Fibroblast of pulmonary artery (primary cell): ENCODE measurements at regions not wholly inside any gene's neighbourhood (a gene's known extent, or its start where the extent isn't known, plus 50 kb on each side); places are given as distances from the start of the nearest gene placed in this dataset.

Experiments
- DNase-seq: peaks from one replicate; pipeline ENCODE4 v3.0.0-alpha.2; 2010; ENCODE audit warnings: low read depth
- H3K4me3 ChIP-seq: replicated peaks from 2 replicates; pipeline ENCODE4 v1.5.1; 2011; ENCODE audit warnings: low read depth, mild to moderate bottlenecking, control low read depth, low read length, moderate library complexity
- TF ChIP-seq, protein P1 (sequence below): IDR thresholded peaks from 2 replicates; pipeline ENCODE4 v1.5.1; 2011; ENCODE audit warnings: mild to moderate bottlenecking, control low read depth, low read length, inconsistent platforms; ENCODE audit errors: missing control alignments

- TF ChIP-seq, protein P1, sequence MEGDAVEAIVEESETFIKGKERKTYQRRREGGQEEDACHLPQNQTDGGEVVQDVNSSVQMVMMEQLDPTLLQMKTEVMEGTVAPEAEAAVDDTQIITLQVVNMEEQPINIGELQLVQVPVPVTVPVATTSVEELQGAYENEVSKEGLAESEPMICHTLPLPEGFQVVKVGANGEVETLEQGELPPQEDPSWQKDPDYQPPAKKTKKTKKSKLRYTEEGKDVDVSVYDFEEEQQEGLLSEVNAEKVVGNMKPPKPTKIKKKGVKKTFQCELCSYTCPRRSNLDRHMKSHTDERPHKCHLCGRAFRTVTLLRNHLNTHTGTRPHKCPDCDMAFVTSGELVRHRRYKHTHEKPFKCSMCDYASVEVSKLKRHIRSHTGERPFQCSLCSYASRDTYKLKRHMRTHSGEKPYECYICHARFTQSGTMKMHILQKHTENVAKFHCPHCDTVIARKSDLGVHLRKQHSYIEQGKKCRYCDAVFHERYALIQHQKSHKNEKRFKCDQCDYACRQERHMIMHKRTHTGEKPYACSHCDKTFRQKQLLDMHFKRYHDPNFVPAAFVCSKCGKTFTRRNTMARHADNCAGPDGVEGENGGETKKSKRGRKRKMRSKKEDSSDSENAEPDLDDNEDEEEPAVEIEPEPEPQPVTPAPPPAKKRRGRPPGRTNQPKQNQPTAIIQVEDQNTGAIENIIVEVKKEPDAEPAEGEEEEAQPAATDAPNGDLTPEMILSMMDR, result no peak
- no peak for DNase-seq
- H3K4me3 ChIP-seq, result no peak overlapping the region
These were observed 387.3 kb downstream of the MEIS1 start for GRCh38 chr2:66822186-66822585.

DNA sequence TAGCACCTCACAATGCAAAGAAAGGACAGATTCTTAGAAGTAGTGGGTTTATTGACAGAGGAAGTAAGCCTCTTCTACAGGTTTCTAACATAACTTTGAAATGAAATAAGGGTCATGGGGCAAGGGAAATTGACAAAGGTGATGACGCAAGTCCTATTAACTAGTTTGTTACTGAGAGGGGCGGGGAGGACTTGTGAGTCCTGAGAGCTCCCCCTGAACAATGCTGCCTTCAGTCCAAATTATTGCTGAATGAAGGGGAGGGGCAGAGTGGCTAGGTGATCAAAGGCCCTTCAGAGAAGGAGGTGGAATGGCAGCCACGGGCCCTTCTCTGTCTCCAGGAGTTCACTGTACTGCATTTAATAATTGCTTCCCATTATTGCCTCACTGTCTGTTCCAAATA lies 390.0 kb downstream of the MEIS1 start:
- TF ChIP-seq, protein P1, result no peak
- no peak overlapping the region for H3K4me3 ChIP-seq
- no peak for DNase-seq

- TF ChIP-seq, protein P1, result no peak
- no peak overlapping the region for H3K4me3 ChIP-seq
- no peak for DNase-seq
These were observed 392.9 kb downstream of the MEIS1 start for GRCh38 chr2:66827851-66828250.

GRCh38 chr2:66828876-66829275 lies 394.0 kb downstream of the MEIS1 start:
- no peak overlapping the region for H3K4me3 ChIP-seq
- TF ChIP-seq, protein P1, result no peak
- no peak for DNase-seq

DNA sequence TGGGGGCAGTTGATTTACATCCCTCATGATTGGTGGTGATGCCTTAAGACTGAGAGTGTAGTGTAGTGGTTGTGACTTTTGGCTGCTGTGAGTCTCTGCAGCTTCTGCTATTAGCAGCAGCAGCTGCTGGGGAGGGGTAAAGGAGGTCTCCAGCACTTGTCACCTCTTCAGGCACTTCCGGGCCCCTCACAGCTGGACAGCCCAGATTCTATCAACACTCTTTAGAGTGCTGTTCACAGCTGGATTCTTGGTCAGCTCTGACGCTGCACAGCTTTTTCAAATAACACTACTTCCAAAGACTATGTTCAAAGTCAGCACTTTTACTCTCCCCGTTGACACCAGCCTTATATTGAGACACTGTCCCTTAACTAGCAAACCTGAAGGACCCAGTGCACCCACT lies 396.0 kb downstream of the MEIS1 start:
- TF ChIP-seq, protein P1, result no peak

GRCh38 chr2:66832646-66833435 lies 397.9 kb downstream of the MEIS1 start:
- peak; percentile 47 for DNase-seq
- TF ChIP-seq, protein P1, result no peak
- no peak overlapping the region for H3K4me3 ChIP-seq

More for the DNA sequence above, 396.0 kb downstream of the MEIS1 start:
- no peak for DNase-seq
- no peak overlapping the region for H3K4me3 ChIP-seq

DNA sequence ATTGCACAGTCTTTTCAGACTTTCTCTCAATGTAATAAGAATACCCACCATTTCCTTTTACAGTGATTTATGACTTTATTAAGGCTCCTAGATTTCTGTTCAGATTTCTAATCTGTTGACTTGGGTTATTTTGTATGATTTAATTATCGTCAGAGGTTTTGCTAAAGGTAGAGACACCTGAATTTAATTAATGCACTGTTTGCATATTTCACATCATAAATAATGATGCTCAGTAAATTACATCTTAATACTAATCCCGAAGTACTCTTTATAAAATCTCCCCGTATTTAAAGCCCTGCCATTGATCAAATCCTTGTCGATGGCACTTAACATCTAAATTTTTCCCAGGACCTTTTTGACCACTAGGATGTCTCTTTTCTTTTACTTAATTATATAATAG lies 399.9 kb downstream of the MEIS1 start:
- no peak overlapping the region for H3K4me3 ChIP-seq
- DNase-seq, result no peak
- TF ChIP-seq, protein P1, result no peak
